HepG2 (cell line): ENCODE measurements at regions not wholly inside any gene's neighbourhood (a gene's known extent, or its start where the extent isn't known, plus 50 kb on each side); places are given as distances from the start of the nearest gene placed in this dataset.

Source experiments
- GABPB1 ChIP-seq: IDR thresholded peaks from 2 replicates; pipeline ENCODE4 v1.6.1; 2016; ENCODE audit warnings: mild to moderate bottlenecking, missing genetic modification reagents, moderate library complexity, missing compliant biosample characterization
- ISL2 ChIP-seq: sonication (generic); formaldehyde crosslinking; IDR thresholded peaks from 2 replicates; pipeline ENCODE4 v1.5.0; 2020; ENCODE audit warnings: missing genetic modification reagents
- MLXIP ChIP-seq: sonication (generic); formaldehyde crosslinking; IDR thresholded peaks from 2 replicates; pipeline ENCODE4 v1.9.0; 2021; ENCODE audit warnings: missing genetic modification reagents, borderline replicate concordance
- PHF8 ChIP-seq: sonication (generic); formaldehyde crosslinking; IDR thresholded peaks from 2 replicates; pipeline ENCODE4 v1.5.0; 2020; ENCODE audit warnings: missing genetic modification reagents
- SKI ChIP-seq: fragments of 450-650 bp; IDR thresholded peaks from one replicate; pipeline ENCODE4 v1.6.1; 2018; ENCODE audit warnings: mild to moderate bottlenecking; ENCODE audit not compliant: partially characterized antibody
- SKIL ChIP-seq: sonication (generic); formaldehyde crosslinking; IDR thresholded peaks from 2 replicates; pipeline ENCODE4 v1.8.0; 2022; ENCODE audit warnings: missing genetic modification reagents, mild to moderate bottlenecking, moderate library complexity, borderline replicate concordance
- SRSF9 ChIP-seq: fragments of 200-400 bp; formaldehyde crosslinking; IDR thresholded peaks from 2 replicates; pipeline ENCODE4 v1.6.1; 2018; ENCODE audit warnings: borderline replicate concordance, mild to moderate bottlenecking, low read depth, low read length; ENCODE audit not compliant: insufficient read depth, poor library complexity, severe bottlenecking
- THAP11 ChIP-seq: IDR thresholded peaks from 2 replicates; pipeline ENCODE4 v1.6.1; 2016; ENCODE audit warnings: missing biosample characterization, missing genetic modification reagents
- TIGD3 ChIP-seq: sonication (generic); formaldehyde crosslinking; IDR thresholded peaks from 2 replicates; pipeline ENCODE4 v1.5.1; 2020; ENCODE audit warnings: mild to moderate bottlenecking, missing genetic modification reagents, borderline replicate concordance
- TOE1 ChIP-seq: sonication (generic); formaldehyde crosslinking; IDR thresholded peaks from 2 replicates; pipeline ENCODE4 v1.4.0; 2020; ENCODE audit warnings: mild to moderate bottlenecking, missing genetic modification reagents
- U2AF2 ChIP-seq: fragments of 200-400 bp; formaldehyde crosslinking; IDR thresholded peaks from 2 replicates; pipeline ENCODE4 v1.6.1; 2017; ENCODE audit warnings: low read depth, mild to moderate bottlenecking, low read length
- XBP1 ChIP-seq: sonication (generic); formaldehyde crosslinking; IDR thresholded peaks from 2 replicates; pipeline ENCODE4 v1.5.0; 2020; ENCODE audit warnings: missing genetic modification reagents
- ZFP37 ChIP-seq: sonication (generic); formaldehyde crosslinking; IDR thresholded peaks from 2 replicates; pipeline ENCODE4 v1.4.0; 2020; ENCODE audit warnings: missing genetic modification reagents, borderline replicate concordance
- ZFP91 ChIP-seq: sonication (generic); formaldehyde crosslinking; IDR thresholded peaks from 2 replicates; pipeline ENCODE4 v1.9.0; 2022; ENCODE audit warnings: missing genetic modification reagents, mild to moderate bottlenecking, borderline replicate concordance
- ZMYM2 ChIP-seq: sonication (generic); formaldehyde crosslinking; IDR thresholded peaks from 2 replicates; pipeline ENCODE4 v1.8.0; 2022; ENCODE audit warnings: mild to moderate bottlenecking, missing genetic modification reagents
- ZNF282 ChIP-seq: fragments of 450-650 bp; IDR thresholded peaks from 2 replicates; pipeline ENCODE4 v1.6.1; 2018; ENCODE audit not compliant: partially characterized antibody
- ZNF639 ChIP-seq: conservative IDR thresholded peaks from 2 replicates; pipeline ENCODE4 v1.6.1; 2018; ENCODE audit warnings: missing genetic modification reagents
- TF ChIP-seq, protein P1 (sequence below): fragments of 450-650 bp; IDR thresholded peaks from 2 replicates; pipeline ENCODE4 v1.6.1; 2016
- TF ChIP-seq, protein P2 (sequence below): sonication (generic); formaldehyde crosslinking; IDR thresholded peaks from 2 replicates; pipeline ENCODE4 v1.4.0; 2020; ENCODE audit warnings: mild to moderate bottlenecking, missing genetic modification reagents

DNA sequence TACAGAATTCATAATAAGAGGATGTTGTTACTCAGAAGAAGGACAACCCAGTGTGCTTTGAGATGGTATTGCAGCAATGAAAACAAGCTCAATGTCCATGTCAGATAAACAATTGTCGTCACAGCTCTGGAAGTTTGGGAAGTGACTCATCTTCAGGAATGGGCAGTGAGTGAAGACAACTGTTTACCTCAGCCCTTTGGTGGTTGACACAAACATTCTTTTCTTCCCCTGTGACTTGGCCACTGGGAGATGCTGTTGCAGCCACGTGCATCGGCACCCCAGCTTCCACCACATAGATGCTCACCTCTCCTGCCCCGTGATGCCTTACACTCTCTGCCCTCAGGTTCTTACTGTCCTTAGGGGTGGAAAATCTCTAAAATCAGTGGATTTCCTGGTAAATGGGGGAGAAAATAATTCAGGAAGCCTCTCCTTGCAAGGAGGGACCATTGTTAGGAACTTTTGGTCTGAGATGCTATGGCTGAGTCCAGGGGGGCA, 114.1 kb upstream of the GALNT15 start (continued):
- no peak for TF ChIP-seq SRSF9
- no peak for TF ChIP-seq ZNF282
- peak; percentile 52 for TF ChIP-seq GABPB1 (CRISPR knock-in tag)
- TF ChIP-seq PHF8 (CRISPR knock-in tag) = no peak
- TF ChIP-seq ZFP91 (CRISPR knock-in tag) = peak; percentile 55; the same call in 1 of the 2 replicates
- TF ChIP-seq, protein P1, sequence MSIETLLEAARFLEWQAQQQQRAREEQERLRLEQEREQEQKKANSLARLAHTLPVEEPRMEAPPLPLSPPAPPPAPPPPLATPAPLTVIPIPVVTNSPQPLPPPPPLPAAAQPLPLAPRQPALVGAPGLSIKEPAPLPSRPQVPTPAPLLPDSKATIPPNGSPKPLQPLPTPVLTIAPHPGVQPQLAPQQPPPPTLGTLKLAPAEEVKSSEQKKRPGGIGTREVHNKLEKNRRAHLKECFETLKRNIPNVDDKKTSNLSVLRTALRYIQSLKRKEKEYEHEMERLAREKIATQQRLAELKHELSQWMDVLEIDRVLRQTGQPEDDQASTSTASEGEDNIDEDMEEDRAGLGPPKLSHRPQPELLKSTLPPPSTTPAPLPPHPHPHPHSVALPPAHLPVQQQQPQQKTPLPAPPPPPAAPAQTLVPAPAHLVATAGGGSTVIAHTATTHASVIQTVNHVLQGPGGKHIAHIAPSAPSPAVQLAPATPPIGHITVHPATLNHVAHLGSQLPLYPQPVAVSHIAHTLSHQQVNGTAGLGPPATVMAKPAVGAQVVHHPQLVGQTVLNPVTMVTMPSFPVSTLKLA = peak; percentile 79
- TF ChIP-seq U2AF2 = no peak
- TF ChIP-seq SKIL (CRISPR knock-in tag) = no peak
- 0 out of 2 replicates have a peak, but pooled peaks have one; percentile 64 for TF ChIP-seq TOE1 (CRISPR knock-in tag)
- TF ChIP-seq ISL2 (CRISPR knock-in tag) = peak; percentile 72
- no peak for TF ChIP-seq TIGD3 (CRISPR knock-in tag)
- TF ChIP-seq ZFP37 (CRISPR knock-in tag) = peak; percentile 91
- no peak for TF ChIP-seq SKI
- TF ChIP-seq XBP1 = no peak
- TF ChIP-seq THAP11 = peak; percentile 87
- no peak for TF ChIP-seq ZNF639
- TF ChIP-seq, protein P2, sequence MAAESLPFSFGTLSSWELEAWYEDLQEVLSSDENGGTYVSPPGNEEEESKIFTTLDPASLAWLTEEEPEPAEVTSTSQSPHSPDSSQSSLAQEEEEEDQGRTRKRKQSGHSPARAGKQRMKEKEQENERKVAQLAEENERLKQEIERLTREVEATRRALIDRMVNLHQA (CRISPR knock-in tag) = no peak; the same call in 1 of the 2 replicates
- TF ChIP-seq MLXIP (CRISPR knock-in tag) = no peak
- TF ChIP-seq ZMYM2 (CRISPR knock-in tag) = no peak
